ENCODE measurements at regions not wholly inside any gene's neighbourhood (a gene's known extent, or its start where the extent isn't known, plus 50 kb on each side); places are given as distances from the start of the nearest gene placed in this dataset.
"Not testable (repeated sequence)": the region's sequence is repeated elsewhere in the genome, so short reads cannot be mapped to it uniquely, and the experiment has no call there.

- TF ChIP-seq POLR2AphosphoS5 (IDR thresholded peaks at IDR 0.05); MXI1 (conservative IDR thresholded peaks at IDR 0.05; ENCODE audit: poor library complexity, severe bottlenecking); CTCF (IDR thresholded peaks at IDR 0.05; ENCODE audit: poor library complexity, severe bottlenecking); EZH2 (IDR thresholded peaks at IDR 0.05; ENCODE audit: borderline replicate concordance, insufficient read depth, low read length, poor library complexity, severe bottlenecking); RAD21 (conservative IDR thresholded peaks at IDR 0.05); REST (IDR thresholded peaks at IDR 0.05; ENCODE audit: borderline replicate concordance): not testable (repeated sequence)
Observed at GRCh38 chr7:73058-73331, 119.4 kb upstream of the FAM20C start.

Data from neural cell (in vitro differentiated cells).